ENCODE measurements at regions not wholly inside any gene's neighbourhood (a gene's known extent, or its start where the extent isn't known, plus 50 kb on each side); places are given as distances from the start of the nearest gene placed in this dataset.

DNA sequence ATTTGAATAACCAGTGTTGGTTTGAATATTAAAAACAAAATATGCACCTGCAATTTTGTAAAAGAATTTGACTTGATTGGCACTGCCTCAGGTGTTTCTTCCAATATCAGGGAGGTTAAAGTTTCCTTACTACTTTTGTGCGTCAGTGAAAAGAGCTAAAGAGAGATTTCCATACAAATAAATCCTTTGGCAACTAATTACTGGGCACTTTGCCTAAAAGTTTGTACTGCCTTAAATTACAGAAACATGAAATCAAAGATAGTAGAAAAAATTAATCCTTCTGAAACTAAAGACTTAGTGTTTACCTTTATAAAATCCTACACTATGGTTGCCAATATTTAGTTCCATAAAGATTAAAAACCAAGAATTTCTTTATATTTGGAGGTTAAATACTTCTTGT lies 72.5 kb downstream of the DNAJB9 start:
- TF ChIP-seq, protein P1, sequence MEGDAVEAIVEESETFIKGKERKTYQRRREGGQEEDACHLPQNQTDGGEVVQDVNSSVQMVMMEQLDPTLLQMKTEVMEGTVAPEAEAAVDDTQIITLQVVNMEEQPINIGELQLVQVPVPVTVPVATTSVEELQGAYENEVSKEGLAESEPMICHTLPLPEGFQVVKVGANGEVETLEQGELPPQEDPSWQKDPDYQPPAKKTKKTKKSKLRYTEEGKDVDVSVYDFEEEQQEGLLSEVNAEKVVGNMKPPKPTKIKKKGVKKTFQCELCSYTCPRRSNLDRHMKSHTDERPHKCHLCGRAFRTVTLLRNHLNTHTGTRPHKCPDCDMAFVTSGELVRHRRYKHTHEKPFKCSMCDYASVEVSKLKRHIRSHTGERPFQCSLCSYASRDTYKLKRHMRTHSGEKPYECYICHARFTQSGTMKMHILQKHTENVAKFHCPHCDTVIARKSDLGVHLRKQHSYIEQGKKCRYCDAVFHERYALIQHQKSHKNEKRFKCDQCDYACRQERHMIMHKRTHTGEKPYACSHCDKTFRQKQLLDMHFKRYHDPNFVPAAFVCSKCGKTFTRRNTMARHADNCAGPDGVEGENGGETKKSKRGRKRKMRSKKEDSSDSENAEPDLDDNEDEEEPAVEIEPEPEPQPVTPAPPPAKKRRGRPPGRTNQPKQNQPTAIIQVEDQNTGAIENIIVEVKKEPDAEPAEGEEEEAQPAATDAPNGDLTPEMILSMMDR (IDR thresholded peaks at IDR 0.05; ENCODE audit: low read depth, low read length, poor library complexity, severe bottlenecking), result no peak
- no peak for TF ChIP-seq EZH2phosphoT487 (IDR thresholded peaks at IDR 0.05; ENCODE audit: borderline replicate concordance, low read length)
- H3K79me2 ChIP-seq (ENCODE audit: control insufficient read depth, low read length), result no peaks in the 10 kb centered on the region
- no peak overlapping the region for H3K4me3 ChIP-seq (ENCODE audit: low read length)
- no peak overlapping the region for H3K27ac ChIP-seq (ENCODE audit: low read depth, low read length)
- no peaks in the 10 kb centered on the region for H3F3A ChIP-seq (ENCODE audit: control insufficient read depth, insufficient read depth)
- H3K4me1 ChIP-seq (ENCODE audit: control insufficient read depth, low read length), result no peaks in the 10 kb centered on the region
- H3K9me2 ChIP-seq (replicated peaks; ENCODE audit: control insufficient read depth, low read length), result no peaks in the 10 kb centered on the region
- H3K27me3 ChIP-seq (ENCODE audit: control insufficient read depth, low read length), result no peaks in the 10 kb centered on the region; the same call in 1 of the 2 replicates
- H3K9me3 ChIP-seq (ENCODE audit: control insufficient read depth, insufficient read depth, low read length), result no peaks in the 10 kb centered on the region
- no peaks in the 10 kb centered on the region for H3K36me3 ChIP-seq (ENCODE audit: control insufficient read depth, low read length)
- H4K20me1 ChIP-seq (ENCODE audit: control insufficient read depth, insufficient read depth, low read depth, low read length), result no peaks in the 10 kb centered on the region
- H3K4me2 ChIP-seq (ENCODE audit: low read length), result no peak overlapping the region

- Histone ChIP-seq H3K4me3 (ENCODE audit: low read length) (no peak overlapping the region), H3K79me2 (ENCODE audit: control insufficient read depth, low read length) (no peaks in the 10 kb centered on the region), H3K4me1 (ENCODE audit: control insufficient read depth, low read length) (no peaks in the 10 kb centered on the region), H3K36me3 (ENCODE audit: control insufficient read depth, low read length) (no peaks in the 10 kb centered on the region), H3K27me3 (ENCODE audit: control insufficient read depth, low read length) (no peaks in the 10 kb centered on the region; the same call in 1 of the 2 replicates), H3K9me3 (ENCODE audit: control insufficient read depth, insufficient read depth, low read length) (no peaks in the 10 kb centered on the region), H3K4me2 (ENCODE audit: low read length) (no peak overlapping the region), H3F3A (ENCODE audit: control insufficient read depth, insufficient read depth) (no peaks in the 10 kb centered on the region), H3K27ac (ENCODE audit: low read depth, low read length) (no peak overlapping the region), H4K20me1 (ENCODE audit: control insufficient read depth, insufficient read depth, low read depth, low read length) (no peaks in the 10 kb centered on the region), H3K9me2 (replicated peaks; ENCODE audit: control insufficient read depth, low read length) (no peaks in the 10 kb centered on the region)
- TF ChIP-seq EZH2phosphoT487 (IDR thresholded peaks at IDR 0.05; ENCODE audit: borderline replicate concordance, low read length), result no peak
- TF ChIP-seq, protein P1 (IDR thresholded peaks at IDR 0.05; ENCODE audit: low read depth, low read length, poor library complexity, severe bottlenecking), result no peak
These were observed 73.5 kb downstream of the DNAJB9 start for GRCh38 chr7:108643136-108643535.

GRCh38 chr7:108648989-108649388 lies 79.3 kb downstream of the DNAJB9 start:
- TF ChIP-seq EZH2phosphoT487 (IDR thresholded peaks at IDR 0.05; ENCODE audit: borderline replicate concordance, low read length), result no peak
- TF ChIP-seq, protein P1 (IDR thresholded peaks at IDR 0.05; ENCODE audit: low read depth, low read length, poor library complexity, severe bottlenecking), result no peak
- no peak overlapping the region for H3K4me3 ChIP-seq (ENCODE audit: low read length)
- no peak overlapping the region for H3K4me2 ChIP-seq (ENCODE audit: low read length)
- no peaks in the 10 kb centered on the region for H3K4me1 ChIP-seq (ENCODE audit: control insufficient read depth, low read length)
- no peaks in the 10 kb centered on the region for H3K9me2 ChIP-seq (replicated peaks; ENCODE audit: control insufficient read depth, low read length)
- no peak overlapping the region for H3K27ac ChIP-seq (ENCODE audit: low read depth, low read length)
- no peaks in the 10 kb centered on the region for H3K9me3 ChIP-seq (ENCODE audit: control insufficient read depth, insufficient read depth, low read length)
- H3K79me2 ChIP-seq (ENCODE audit: control insufficient read depth, low read length), result no peaks in the 10 kb centered on the region
- H3K36me3 ChIP-seq (ENCODE audit: control insufficient read depth, low read length), result no peaks in the 10 kb centered on the region
- H4K20me1 ChIP-seq (ENCODE audit: control insufficient read depth, insufficient read depth, low read depth, low read length), result no peaks in the 10 kb centered on the region
- H3F3A ChIP-seq (ENCODE audit: control insufficient read depth, insufficient read depth), result no peaks in the 10 kb centered on the region
- no peaks in the 10 kb centered on the region; the same call in 1 of the 2 replicates for H3K27me3 ChIP-seq (ENCODE audit: control insufficient read depth, low read length)
